ENCODE measurements at regions not wholly inside any gene's neighbourhood (a gene's known extent, or its start where the extent isn't known, plus 50 kb on each side); places are given as distances from the start of the nearest gene placed in this dataset.

DNA sequence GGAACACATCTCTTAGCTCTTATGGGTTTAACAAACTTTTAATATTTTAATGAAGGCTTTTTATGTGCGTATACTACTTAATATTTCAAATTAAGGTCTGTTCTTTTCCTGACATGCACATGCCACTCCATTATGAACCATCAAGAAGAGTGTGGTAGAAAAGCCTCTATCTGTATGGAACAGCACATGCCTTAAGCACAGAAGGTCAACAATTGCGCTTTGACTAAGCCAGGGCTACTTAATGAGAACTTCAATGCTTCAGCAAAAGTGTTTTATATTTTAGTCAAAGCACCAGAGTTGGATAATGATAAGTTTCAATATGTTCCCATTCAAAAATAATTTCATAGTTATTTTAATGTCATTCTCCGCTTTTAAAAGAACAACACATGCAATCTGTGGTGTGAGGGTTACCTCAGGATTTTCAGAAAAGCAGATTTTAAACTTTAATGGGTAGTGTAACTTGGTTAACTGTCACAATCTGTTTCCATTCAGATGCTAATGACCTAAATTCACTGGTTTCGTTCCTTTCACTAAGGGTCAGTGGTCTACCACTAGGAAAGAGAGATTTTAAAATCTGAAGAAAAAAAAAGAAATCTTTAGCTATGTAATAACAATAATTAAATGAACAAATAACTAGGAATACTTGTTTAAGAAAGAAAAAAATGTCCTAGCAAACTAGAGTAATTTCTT is 193.4 kb upstream of the NOVA1 start:
- no peak overlapping the region for H3K4me3 ChIP-seq (ENCODE audit: low read depth, low read length)
- DNase-seq (ENCODE audit: low read depth, low spot score): no peak
- CTCF ChIA-PET: no interaction called here
- no peaks in the 10 kb centered on the region for H3K9me3 ChIP-seq (ENCODE audit: control insufficient read depth, insufficient read depth, low read length)
- H3K27ac ChIP-seq (ENCODE audit: low read depth, low read length): no peak overlapping the region
- TF ChIP-seq, protein P1, sequence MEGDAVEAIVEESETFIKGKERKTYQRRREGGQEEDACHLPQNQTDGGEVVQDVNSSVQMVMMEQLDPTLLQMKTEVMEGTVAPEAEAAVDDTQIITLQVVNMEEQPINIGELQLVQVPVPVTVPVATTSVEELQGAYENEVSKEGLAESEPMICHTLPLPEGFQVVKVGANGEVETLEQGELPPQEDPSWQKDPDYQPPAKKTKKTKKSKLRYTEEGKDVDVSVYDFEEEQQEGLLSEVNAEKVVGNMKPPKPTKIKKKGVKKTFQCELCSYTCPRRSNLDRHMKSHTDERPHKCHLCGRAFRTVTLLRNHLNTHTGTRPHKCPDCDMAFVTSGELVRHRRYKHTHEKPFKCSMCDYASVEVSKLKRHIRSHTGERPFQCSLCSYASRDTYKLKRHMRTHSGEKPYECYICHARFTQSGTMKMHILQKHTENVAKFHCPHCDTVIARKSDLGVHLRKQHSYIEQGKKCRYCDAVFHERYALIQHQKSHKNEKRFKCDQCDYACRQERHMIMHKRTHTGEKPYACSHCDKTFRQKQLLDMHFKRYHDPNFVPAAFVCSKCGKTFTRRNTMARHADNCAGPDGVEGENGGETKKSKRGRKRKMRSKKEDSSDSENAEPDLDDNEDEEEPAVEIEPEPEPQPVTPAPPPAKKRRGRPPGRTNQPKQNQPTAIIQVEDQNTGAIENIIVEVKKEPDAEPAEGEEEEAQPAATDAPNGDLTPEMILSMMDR (IDR thresholded peaks at IDR 0.05; ENCODE audit: low read depth, low read length): no peak
- no peaks in the 10 kb centered on the region for H3K27me3 ChIP-seq (ENCODE audit: control insufficient read depth, insufficient read depth, low read length)
- POLR2A ChIA-PET: no interaction called here

DNA sequence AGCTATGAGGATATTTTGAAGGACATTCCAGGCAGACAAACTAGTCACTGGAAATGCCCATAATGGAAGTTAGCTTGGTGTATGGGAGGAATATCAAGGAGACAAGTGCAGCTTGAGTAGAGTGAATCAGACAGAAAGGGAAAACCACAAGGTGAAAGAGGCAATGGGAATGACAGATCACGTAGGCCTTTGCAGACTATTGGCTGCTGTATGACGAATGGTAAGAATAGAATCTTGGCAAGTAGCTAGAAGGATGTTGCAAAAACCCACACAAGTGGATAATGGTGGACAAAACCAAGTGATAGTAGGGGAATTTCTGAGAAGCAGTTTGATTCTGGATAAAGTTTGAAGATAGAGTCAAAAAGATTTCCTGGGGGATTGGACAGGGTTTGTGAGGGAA is 196.9 kb upstream of the NOVA1 start:
- no peak for DNase-seq (ENCODE audit: low read depth, low spot score)

DNA sequence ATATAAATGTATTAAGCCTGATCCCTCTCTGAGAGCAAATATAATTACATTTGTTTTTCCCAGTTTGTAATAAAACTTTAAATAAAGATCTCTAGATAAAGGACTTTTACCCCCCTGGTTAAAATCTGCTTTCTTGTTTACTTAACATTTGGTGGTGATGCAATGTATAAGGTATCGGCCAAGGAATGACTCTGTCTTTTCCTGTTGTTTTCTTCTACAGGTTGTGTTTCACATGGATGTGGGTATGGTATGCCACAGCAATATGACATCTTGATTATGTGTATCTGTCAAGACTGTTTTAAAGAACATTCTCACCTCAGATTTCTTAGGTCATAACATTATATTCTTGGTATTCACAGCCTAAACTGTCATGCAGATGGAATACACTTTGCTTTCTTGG is 210.6 kb upstream of the NOVA1 start:
- Histone ChIP-seq H3K4me3 (ENCODE audit: low read depth, low read length) (no peak overlapping the region), H3K27ac (ENCODE audit: low read depth, low read length) (no peak overlapping the region), H3K27me3 (ENCODE audit: control insufficient read depth, insufficient read depth, low read length) (no peaks in the 10 kb centered on the region), H3K9me3 (ENCODE audit: control insufficient read depth, insufficient read depth, low read length) (peaks cover 4% of the 10 kb centered on the region)
- no peak for DNase-seq (ENCODE audit: low read depth, low spot score)
- TF ChIP-seq, protein P1 (IDR thresholded peaks at IDR 0.05; ENCODE audit: low read depth, low read length): no peak
- CTCF ChIA-PET: no interaction called here
- POLR2A ChIA-PET: no interaction called here

More for the DNA sequence above, 196.9 kb upstream of the NOVA1 start:
- ChIA-PET POLR2A (no interaction called here), CTCF (no interaction called here)
- H3K27ac ChIP-seq (ENCODE audit: low read depth, low read length): no peak overlapping the region
- no peak overlapping the region for H3K4me3 ChIP-seq (ENCODE audit: low read depth, low read length)
- H3K9me3 ChIP-seq (ENCODE audit: control insufficient read depth, insufficient read depth, low read length): peaks cover 6% of the 10 kb centered on the region; the same call in 1 of the 2 replicates
- TF ChIP-seq, protein P1 (IDR thresholded peaks at IDR 0.05; ENCODE audit: low read depth, low read length): no peak
- no peaks in the 10 kb centered on the region for H3K27me3 ChIP-seq (ENCODE audit: control insufficient read depth, insufficient read depth, low read length)

DNA sequence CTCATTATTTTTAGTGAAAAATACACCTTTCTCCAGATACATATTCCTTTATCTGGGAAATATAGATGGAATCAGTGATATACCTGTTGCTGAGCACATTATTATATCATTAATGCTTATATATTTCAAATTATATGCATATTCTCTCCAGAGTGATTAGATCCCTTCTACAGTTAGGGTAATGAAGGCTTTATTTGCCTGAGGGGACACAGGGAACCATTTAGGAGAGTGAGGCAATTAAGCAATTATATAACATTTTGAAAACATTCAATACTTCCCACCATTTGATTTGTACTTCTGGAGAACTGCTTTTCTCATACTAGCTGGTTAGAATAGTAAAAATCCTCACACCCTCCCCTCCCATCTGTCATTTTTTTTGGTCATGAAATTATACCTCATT is 212.8 kb upstream of the NOVA1 start:
- TF ChIP-seq, protein P1 (IDR thresholded peaks at IDR 0.05; ENCODE audit: low read depth, low read length): no peak
- Histone ChIP-seq H3K27me3 (ENCODE audit: control insufficient read depth, insufficient read depth, low read length) (no peaks in the 10 kb centered on the region), H3K4me3 (ENCODE audit: low read depth, low read length) (no peak overlapping the region), H3K9me3 (ENCODE audit: control insufficient read depth, insufficient read depth, low read length) (peaks cover 4% of the 10 kb centered on the region), H3K27ac (ENCODE audit: low read depth, low read length) (no peak overlapping the region)
- no peak for DNase-seq (ENCODE audit: low read depth, low spot score)
- ChIA-PET POLR2A (no interaction called here), CTCF (no interaction called here)

DNA sequence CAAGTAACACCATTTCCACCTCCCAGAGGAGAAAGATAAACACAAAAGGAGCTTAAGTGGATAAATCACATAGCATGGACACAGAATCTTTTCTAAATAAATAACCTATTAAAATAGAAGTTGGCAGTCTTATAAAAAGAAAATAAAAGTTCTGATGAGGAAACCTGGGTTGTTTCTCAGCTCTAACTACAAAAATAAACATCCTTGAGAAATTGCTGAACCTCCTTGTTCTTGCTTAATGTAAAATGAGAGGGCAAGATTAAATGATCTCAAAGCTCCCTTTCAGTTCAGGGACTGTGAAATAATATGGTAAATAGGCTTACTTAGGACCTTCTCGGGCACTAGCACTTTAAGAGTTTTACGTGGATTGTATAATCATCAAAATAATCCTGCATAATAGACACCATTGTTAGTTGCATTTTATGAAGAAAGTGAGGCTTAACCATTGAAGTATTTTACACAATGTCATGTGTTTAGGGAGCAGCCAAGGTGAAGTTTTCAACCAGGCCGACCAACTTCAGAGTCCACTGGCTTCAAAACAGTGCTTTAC is 214.0 kb upstream of the NOVA1 start:
- ChIA-PET POLR2A (no interaction called here), CTCF (no interaction called here)
- Histone ChIP-seq H3K9me3 (ENCODE audit: control insufficient read depth, insufficient read depth, low read length) (peaks cover 2% of the 10 kb centered on the region; the same call in 1 of the 2 replicates), H3K27ac (ENCODE audit: low read depth, low read length) (no peak overlapping the region), H3K4me3 (ENCODE audit: low read depth, low read length) (no peak overlapping the region), H3K27me3 (ENCODE audit: control insufficient read depth, insufficient read depth, low read length) (no peaks in the 10 kb centered on the region)
- TF ChIP-seq, protein P1 (IDR thresholded peaks at IDR 0.05; ENCODE audit: low read depth, low read length): no peak
- DNase-seq (ENCODE audit: low read depth, low spot score): no peak
